Endothelial cell (in vitro differentiated cells): ENCODE measurements at regions not wholly inside any gene's neighbourhood (a gene's known extent, or its start where the extent isn't known, plus 50 kb on each side); places are given as distances from the start of the nearest gene placed in this dataset.
"Not testable (repeated sequence)": the region's sequence is repeated elsewhere in the genome, so short reads cannot be mapped to it uniquely, and the experiment has no call there.

Experiments
- DNase-seq: peaks from one replicate; pipeline ENCODE4 v3.0.0; 2021; ENCODE audit warnings: low spot score
- H3K27ac Mint-ChIP-seq: one replicate; pipeline ENCODE4 v1.8.0; 2021; ENCODE audit warnings: mixed read lengths, inconsistent platforms; ENCODE audit not compliant: unreplicated experiment
- H3K27me3 Mint-ChIP-seq: one replicate; pipeline ENCODE4 v1.8.0; 2021; ENCODE audit warnings: mild to moderate bottlenecking, moderate library complexity, mixed read lengths, inconsistent platforms; ENCODE audit not compliant: unreplicated experiment
- H3K36me3 Mint-ChIP-seq: one replicate; pipeline ENCODE4 v1.8.0; 2021; ENCODE audit warnings: mild to moderate bottlenecking, low read depth, mixed read lengths, inconsistent platforms; ENCODE audit not compliant: unreplicated experiment
- H3K4me1 Mint-ChIP-seq: one replicate; pipeline ENCODE4 v1.8.0; 2021; ENCODE audit warnings: mild to moderate bottlenecking, mixed read lengths, inconsistent platforms; ENCODE audit not compliant: unreplicated experiment
- H3K4me3 Mint-ChIP-seq: one replicate; pipeline ENCODE4 v1.8.0; 2021; ENCODE audit warnings: mild to moderate bottlenecking, mixed read lengths, inconsistent platforms; ENCODE audit not compliant: unreplicated experiment
- H3K9me3 Mint-ChIP-seq: one replicate; pipeline ENCODE4 v1.8.0; 2021; ENCODE audit warnings: mixed read lengths, inconsistent platforms; ENCODE audit not compliant: unreplicated experiment
- CTCF ChIP-seq: fragments of 200-600 bp; sonication (generic); IDR thresholded peaks from one replicate; pipeline ENCODE4 v1.5.0; 2021; ENCODE audit warnings: antibody characterized with exemption; ENCODE audit not compliant: unreplicated experiment

GRCh38 chr18:59038295-59039039 is 101.2 kb upstream of the SEC11C start:
- Mint-ChIP-seq H3K4me3 (no peak overlapping the region), H3K36me3 (no peaks in the 10 kb centered on the region), H3K4me1 (no peaks in the 10 kb centered on the region), H3K27me3 (peaks cover 3% of the 10 kb centered on the region), H3K9me3 (no peaks in the 10 kb centered on the region), H3K27ac (no peak overlapping the region)
- TF ChIP-seq CTCF, result no peak
- DNase-seq, result no peak

DNA sequence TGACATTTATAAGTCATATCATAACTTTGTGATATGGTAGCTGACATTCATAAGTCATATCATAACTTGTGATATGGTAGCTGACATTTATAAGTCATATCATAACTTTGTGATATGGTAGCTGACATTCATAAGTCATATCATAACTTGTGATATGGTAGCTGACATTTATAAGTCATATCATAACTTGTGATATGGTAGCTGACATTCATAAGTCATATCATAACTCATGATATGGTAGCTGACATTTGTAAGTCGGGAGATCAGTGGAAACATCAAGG is 100.7 kb upstream of the SEC11C start:
- not testable (repeated sequence) for H3K27ac Mint-ChIP-seq, H3K4me1 Mint-ChIP-seq, H3K4me3 Mint-ChIP-seq, H3K9me3 Mint-ChIP-seq, H3K36me3 Mint-ChIP-seq, DNase-seq, H3K27me3 Mint-ChIP-seq

DNA sequence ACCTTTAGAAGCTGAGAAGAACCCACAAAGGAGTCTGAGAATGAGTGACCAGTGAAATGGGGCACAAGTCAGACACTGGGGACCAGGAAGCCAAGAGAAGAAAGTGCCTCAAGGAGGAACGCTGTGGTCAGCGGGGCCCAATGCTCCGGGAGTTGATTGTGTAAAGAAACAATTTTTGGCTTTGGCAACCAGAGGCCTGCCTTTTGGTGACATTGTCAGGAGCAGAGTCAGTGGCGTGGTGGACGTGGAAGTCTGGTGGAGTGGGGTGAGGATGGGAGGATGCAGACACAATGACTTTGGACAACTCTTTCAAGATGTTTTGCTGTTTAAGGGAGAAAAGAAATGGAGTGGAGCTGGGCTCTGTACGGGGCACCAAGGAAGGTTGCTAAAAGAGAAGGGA is 100.2 kb upstream of the SEC11C start:
- no peak overlapping the region for H3K27ac Mint-ChIP-seq
- no peaks in the 10 kb centered on the region for H3K9me3 Mint-ChIP-seq
- DNase-seq, result no peak
- no peaks in the 10 kb centered on the region for H3K4me1 Mint-ChIP-seq
- H3K27me3 Mint-ChIP-seq, result peaks cover 3% of the 10 kb centered on the region
- no peaks in the 10 kb centered on the region for H3K36me3 Mint-ChIP-seq
- TF ChIP-seq CTCF, result no peak
- no peak overlapping the region for H3K4me3 Mint-ChIP-seq

DNA sequence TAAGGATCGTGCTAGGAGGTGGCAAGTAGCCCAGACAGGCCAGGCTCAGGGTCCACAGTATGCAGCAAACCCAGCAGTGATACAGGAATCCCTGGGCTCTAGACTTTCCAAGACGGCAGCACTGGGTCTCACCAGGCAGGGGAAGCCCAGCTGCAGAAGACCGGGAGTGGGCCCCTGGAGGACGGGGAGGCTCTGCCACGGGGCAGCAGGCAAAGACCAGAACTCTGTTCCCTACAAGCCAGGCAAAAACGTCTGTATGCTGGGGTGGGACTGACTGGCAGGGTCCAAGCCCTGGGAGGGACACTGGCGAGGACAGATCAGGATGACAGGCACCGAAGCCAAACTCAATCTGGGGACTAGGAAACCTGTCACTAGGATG is 98.9 kb upstream of the SEC11C start:
- DNase-seq, result no peak
- peaks cover 3% of the 10 kb centered on the region for H3K27me3 Mint-ChIP-seq
- H3K9me3 Mint-ChIP-seq, result no peaks in the 10 kb centered on the region
- H3K4me1 Mint-ChIP-seq, result no peaks in the 10 kb centered on the region
- H3K36me3 Mint-ChIP-seq, result no peaks in the 10 kb centered on the region
- TF ChIP-seq CTCF, result no peak
- H3K27ac Mint-ChIP-seq, result no peak overlapping the region
- H3K4me3 Mint-ChIP-seq, result no peak overlapping the region

DNA sequence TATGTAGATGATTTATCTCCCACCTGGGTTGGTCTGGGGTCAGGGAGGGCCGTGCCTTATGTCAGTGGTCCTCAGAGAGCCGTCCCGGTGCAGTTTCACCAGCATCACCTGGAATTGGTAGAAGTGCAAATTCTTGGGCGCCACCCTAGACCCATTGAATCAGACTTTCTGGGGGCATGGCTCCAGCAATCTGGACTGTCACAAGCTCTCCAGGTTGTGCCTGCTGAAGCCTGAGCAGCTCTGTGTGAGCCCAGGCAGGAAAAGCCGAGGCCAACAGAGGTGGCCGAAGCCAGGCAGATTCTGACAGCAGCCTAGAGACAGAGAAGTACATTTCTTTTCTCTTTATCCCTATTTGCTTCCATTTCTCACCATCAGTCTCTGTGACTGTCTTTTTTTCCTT is 98.4 kb upstream of the SEC11C start:
- no peak for DNase-seq
- Mint-ChIP-seq H3K4me1 (no peaks in the 10 kb centered on the region), H3K27me3 (peaks cover 3% of the 10 kb centered on the region), H3K27ac (no peak overlapping the region), H3K9me3 (no peaks in the 10 kb centered on the region), H3K36me3 (no peaks in the 10 kb centered on the region), H3K4me3 (no peak overlapping the region)
- no peak for TF ChIP-seq CTCF
